ENCODE measurements at regions not wholly inside any gene's neighbourhood (a gene's known extent, or its start where the extent isn't known, plus 50 kb on each side); places are given as distances from the start of the nearest gene placed in this dataset.

GRCh38 chr10:121690152-121690848 lies 92.1 kb upstream of the FGFR2 start:
- TF ChIP-seq SUZ12 (IDR thresholded peaks at IDR 0.05; ENCODE audit: extremely low read depth, insufficient read depth, insufficient read length), result no peak
- no peak for TF ChIP-seq ZNF274 (IDR thresholded peaks at IDR 0.05; ENCODE audit: low read depth, low read length)
- no peak for TF ChIP-seq YY1 (IDR thresholded peaks at IDR 0.05; ENCODE audit: insufficient read depth, insufficient read length)
- Histone ChIP-seq H3K4me3 (ENCODE audit: insufficient read length, low read depth) (no peak overlapping the region), H3K27me3 (ENCODE audit: insufficient read depth, insufficient read length) (no peaks in the 10 kb centered on the region), H3K9ac (ENCODE audit: insufficient read length, low read depth) (no peak overlapping the region), H3K36me3 (ENCODE audit: insufficient read depth, insufficient read length, low read length) (no peaks in the 10 kb centered on the region), H3K9me3 (ENCODE audit: insufficient read depth, low read length) (no peaks in the 10 kb centered on the region), H3K4me1 (ENCODE audit: insufficient read depth, insufficient read length) (peaks cover 2% of the 10 kb centered on the region)
- no peak for DNase-seq (ENCODE audit: low read depth, low spot score)

DNA sequence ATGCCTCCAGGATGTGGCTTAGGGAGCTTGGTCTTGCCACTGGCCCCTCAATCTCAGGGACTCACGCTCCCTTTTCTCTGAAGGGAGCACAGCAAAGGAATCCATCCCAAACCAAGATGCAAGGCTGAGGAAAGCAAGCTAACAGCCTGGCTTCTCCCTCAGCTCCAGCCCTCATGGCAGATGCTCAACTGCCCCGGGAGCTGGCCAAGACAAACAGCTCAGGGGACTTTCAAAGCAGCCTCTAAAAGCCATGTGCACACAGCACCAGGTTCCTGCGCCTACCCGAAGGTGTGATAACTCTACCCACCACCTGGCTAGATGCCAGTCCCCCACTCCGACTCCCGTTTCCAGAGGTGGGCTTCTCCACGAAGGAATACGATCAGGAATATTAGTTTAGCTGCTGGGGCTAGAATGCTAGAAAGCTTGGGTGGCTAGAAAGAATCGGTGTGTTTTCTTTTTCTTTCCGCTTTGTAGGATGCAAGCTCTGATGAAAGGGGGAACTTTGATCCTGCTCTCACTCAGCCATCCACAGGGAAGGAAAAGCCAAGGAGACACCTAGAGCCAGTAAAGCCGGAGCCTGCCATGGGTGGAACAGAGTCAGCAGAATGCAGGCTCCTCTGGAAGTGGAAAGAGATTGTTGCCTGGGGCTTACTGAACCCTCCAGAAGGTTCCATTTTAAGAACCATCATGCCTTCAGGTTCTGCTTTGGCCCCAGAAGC lies 89.0 kb upstream of the FGFR2 start:
- Histone ChIP-seq H3K4me3 (ENCODE audit: insufficient read length, low read depth) (no peak overlapping the region), H3K27me3 (ENCODE audit: insufficient read depth, insufficient read length) (no peaks in the 10 kb centered on the region), H3K36me3 (ENCODE audit: insufficient read depth, insufficient read length, low read length) (no peaks in the 10 kb centered on the region), H3K9me3 (ENCODE audit: insufficient read depth, low read length) (no peaks in the 10 kb centered on the region), H3K4me1 (ENCODE audit: insufficient read depth, insufficient read length) (peaks cover 7% of the 10 kb centered on the region), H3K9ac (ENCODE audit: insufficient read length, low read depth) (no peak overlapping the region)
- TF ChIP-seq ZNF274 (IDR thresholded peaks at IDR 0.05; ENCODE audit: low read depth, low read length) (no peak), SUZ12 (IDR thresholded peaks at IDR 0.05; ENCODE audit: extremely low read depth, insufficient read depth, insufficient read length) (no peak), YY1 (IDR thresholded peaks at IDR 0.05; ENCODE audit: insufficient read depth, insufficient read length) (no peak)
- no peak for DNase-seq (ENCODE audit: low read depth, low spot score)

DNA sequence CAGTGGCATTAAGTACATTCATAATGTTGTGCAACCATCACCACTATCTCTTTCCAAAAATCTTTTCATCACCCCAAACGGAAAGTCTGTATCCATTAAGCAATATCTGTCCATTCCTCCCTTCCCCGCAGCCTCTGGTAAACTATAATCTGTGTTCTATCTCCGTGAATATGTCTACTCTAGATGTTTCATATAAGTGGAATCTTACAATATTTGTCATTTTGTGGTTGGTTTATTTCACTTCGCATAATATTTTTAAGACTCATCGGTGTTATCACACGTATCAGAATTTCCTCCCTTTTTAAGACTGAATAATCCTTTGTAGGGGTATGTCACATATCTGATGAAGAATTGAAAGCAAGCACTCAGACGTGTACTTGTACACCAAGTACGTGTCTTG lies 86.0 kb upstream of the FGFR2 start:
- peaks cover 13% of the 10 kb centered on the region for H3K4me1 ChIP-seq (ENCODE audit: insufficient read depth, insufficient read length)
- TF ChIP-seq SUZ12 (IDR thresholded peaks at IDR 0.05; ENCODE audit: extremely low read depth, insufficient read depth, insufficient read length) (no peak), ZNF274 (IDR thresholded peaks at IDR 0.05; ENCODE audit: low read depth, low read length) (no peak), YY1 (IDR thresholded peaks at IDR 0.05; ENCODE audit: insufficient read depth, insufficient read length) (no peak)
- H3K36me3 ChIP-seq (ENCODE audit: insufficient read depth, insufficient read length, low read length), result no peaks in the 10 kb centered on the region
- no peak overlapping the region for H3K4me3 ChIP-seq (ENCODE audit: insufficient read length, low read depth)
- no peak overlapping the region for H3K9ac ChIP-seq (ENCODE audit: insufficient read length, low read depth)
- DNase-seq (ENCODE audit: low read depth, low spot score), result no peak
- H3K9me3 ChIP-seq (ENCODE audit: insufficient read depth, low read length), result no peaks in the 10 kb centered on the region
- no peaks in the 10 kb centered on the region for H3K27me3 ChIP-seq (ENCODE audit: insufficient read depth, insufficient read length)

DNA sequence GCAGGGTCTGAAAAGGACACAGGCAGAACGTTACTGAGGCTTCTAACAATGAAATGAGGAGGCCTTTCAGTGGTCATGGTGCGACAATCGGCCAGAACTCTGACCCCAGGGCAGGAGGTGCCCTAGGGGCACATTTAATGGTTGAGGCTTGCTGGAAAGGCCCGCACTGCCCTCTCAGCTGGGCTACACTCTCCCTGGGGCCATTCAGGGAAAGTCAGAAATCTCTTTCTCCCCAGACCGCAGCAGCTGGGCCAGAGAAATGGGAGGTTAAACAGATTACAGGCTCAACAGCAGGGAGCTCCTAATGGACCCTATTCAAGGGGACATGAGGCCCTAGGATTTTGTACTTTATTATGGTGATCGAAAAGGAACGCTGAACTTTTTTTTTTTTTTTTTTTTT lies 85.6 kb upstream of the FGFR2 start:
- Histone ChIP-seq H3K9ac (ENCODE audit: insufficient read length, low read depth) (no peak overlapping the region), H3K4me1 (ENCODE audit: insufficient read depth, insufficient read length) (peaks cover 13% of the 10 kb centered on the region), H3K9me3 (ENCODE audit: insufficient read depth, low read length) (peaks cover under 1% of the 10 kb centered on the region; the same call in 1 of the 2 replicates), H3K27me3 (ENCODE audit: insufficient read depth, insufficient read length) (no peaks in the 10 kb centered on the region), H3K36me3 (ENCODE audit: insufficient read depth, insufficient read length, low read length) (no peaks in the 10 kb centered on the region), H3K4me3 (ENCODE audit: insufficient read length, low read depth) (no peak overlapping the region)
- no peak for DNase-seq (ENCODE audit: low read depth, low spot score)
- TF ChIP-seq ZNF274 (IDR thresholded peaks at IDR 0.05; ENCODE audit: low read depth, low read length) (no peak), SUZ12 (IDR thresholded peaks at IDR 0.05; ENCODE audit: extremely low read depth, insufficient read depth, insufficient read length) (no peak), YY1 (IDR thresholded peaks at IDR 0.05; ENCODE audit: insufficient read depth, insufficient read length) (no peak)

DNA sequence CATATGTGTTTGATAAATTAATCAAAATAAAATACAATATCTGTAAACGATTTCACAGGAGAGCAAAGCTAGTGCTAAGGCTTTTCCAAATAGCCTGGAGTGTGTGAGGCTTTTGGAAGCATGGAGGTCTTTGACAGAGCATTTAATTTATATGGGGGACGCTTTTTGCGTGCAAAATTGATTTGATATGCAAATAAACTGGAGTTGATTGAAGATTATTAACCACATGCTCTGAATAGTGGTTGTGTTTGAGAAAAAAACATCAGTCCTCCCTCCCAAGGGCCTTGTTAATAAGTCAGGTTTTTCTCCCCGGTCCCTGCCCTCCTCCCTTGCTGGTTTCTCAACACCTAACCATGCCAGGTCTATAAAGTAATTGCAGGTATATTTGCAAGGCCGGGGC lies 85.1 kb upstream of the FGFR2 start:
- no peak for DNase-seq (ENCODE audit: low read depth, low spot score)
- Histone ChIP-seq H3K27me3 (ENCODE audit: insufficient read depth, insufficient read length) (no peaks in the 10 kb centered on the region), H3K36me3 (ENCODE audit: insufficient read depth, insufficient read length, low read length) (no peaks in the 10 kb centered on the region), H3K9ac (ENCODE audit: insufficient read length, low read depth) (no peak overlapping the region), H3K4me3 (ENCODE audit: insufficient read length, low read depth) (no peak overlapping the region), H3K4me1 (ENCODE audit: insufficient read depth, insufficient read length) (peaks cover 13% of the 10 kb centered on the region), H3K9me3 (ENCODE audit: insufficient read depth, low read length) (peaks cover 5% of the 10 kb centered on the region; the same call in 1 of the 2 replicates)
- TF ChIP-seq SUZ12 (IDR thresholded peaks at IDR 0.05; ENCODE audit: extremely low read depth, insufficient read depth, insufficient read length) (no peak), ZNF274 (IDR thresholded peaks at IDR 0.05; ENCODE audit: low read depth, low read length) (no peak), YY1 (IDR thresholded peaks at IDR 0.05; ENCODE audit: insufficient read depth, insufficient read length) (no peak)

DNA sequence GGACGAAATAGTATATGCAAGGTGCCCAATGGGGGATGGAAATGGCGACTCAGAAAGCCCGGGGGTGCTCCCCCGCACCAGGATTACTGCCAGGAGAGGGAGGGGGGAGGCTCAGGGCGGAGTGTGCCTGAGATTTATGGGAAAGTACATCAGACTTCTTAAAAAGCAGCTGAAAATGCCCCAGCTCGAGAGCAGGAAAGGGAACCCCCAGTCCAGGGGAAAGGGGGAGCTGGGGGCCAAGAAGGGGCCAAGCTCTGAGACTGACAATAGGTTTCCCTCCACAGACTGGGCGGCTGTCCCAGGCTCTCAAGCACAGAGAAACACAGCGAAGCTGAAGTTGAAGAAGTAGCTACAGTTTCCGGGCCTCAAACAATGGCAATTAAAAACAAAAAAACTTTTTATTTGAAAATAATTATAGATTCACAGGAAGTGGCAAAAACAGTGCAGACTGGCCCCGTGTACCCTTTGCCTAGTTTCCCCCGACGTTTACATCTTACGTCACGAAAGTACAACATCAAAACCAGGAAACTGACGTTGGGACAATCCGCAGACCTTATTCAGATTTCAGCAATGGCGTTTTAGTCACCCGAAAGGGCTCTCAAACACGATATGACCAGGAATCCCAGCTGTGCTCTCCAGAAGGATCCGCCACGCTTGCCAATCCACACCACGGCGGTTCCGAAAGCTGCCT lies 83.9 kb upstream of the FGFR2 start:
- TF ChIP-seq YY1 (IDR thresholded peaks at IDR 0.05; ENCODE audit: insufficient read depth, insufficient read length) (no peak), ZNF274 (IDR thresholded peaks at IDR 0.05; ENCODE audit: low read depth, low read length) (no peak), SUZ12 (IDR thresholded peaks at IDR 0.05; ENCODE audit: extremely low read depth, insufficient read depth, insufficient read length) (no peak)
- Histone ChIP-seq H3K9ac (ENCODE audit: insufficient read length, low read depth) (no peak overlapping the region), H3K4me3 (ENCODE audit: insufficient read length, low read depth) (no peak overlapping the region), H3K36me3 (ENCODE audit: insufficient read depth, insufficient read length, low read length) (no peaks in the 10 kb centered on the region), H3K27me3 (ENCODE audit: insufficient read depth, insufficient read length) (no peaks in the 10 kb centered on the region), H3K9me3 (ENCODE audit: insufficient read depth, low read length) (peaks cover 10% of the 10 kb centered on the region; the same call in 1 of the 2 replicates), H3K4me1 (ENCODE audit: insufficient read depth, insufficient read length) (peaks cover 13% of the 10 kb centered on the region)
- no peak for DNase-seq (ENCODE audit: low read depth, low spot score)

Measured in NT2/D1 (cell line).